ENCODE measurements at regions not wholly inside any gene's neighbourhood (a gene's known extent, or its start where the extent isn't known, plus 50 kb on each side); places are given as distances from the start of the nearest gene placed in this dataset.

DNA sequence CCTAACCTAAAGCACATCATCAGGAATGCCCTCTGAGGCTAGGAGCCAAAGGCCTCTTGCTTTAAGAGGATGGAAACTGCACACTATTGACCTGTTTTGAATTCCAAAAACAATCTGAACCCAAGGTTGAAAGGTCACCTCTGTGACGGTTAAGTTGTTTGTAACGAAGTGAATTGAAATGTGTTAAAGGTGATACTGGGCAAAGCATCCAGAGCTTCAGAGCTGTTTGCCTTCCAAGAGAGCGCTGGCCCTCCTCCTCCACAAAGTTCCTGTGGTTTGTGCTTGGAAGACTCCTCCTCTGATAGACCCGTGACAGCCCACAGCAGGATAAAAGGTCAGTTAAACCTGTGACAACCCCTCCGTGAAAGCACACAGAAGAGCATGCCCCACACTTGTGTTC is 133.7 kb upstream of the CTTNBP2 start:
- no peak for TF ChIP-seq POLR2A (IDR thresholded peaks at IDR 0.05)
- TF ChIP-seq, protein P1, sequence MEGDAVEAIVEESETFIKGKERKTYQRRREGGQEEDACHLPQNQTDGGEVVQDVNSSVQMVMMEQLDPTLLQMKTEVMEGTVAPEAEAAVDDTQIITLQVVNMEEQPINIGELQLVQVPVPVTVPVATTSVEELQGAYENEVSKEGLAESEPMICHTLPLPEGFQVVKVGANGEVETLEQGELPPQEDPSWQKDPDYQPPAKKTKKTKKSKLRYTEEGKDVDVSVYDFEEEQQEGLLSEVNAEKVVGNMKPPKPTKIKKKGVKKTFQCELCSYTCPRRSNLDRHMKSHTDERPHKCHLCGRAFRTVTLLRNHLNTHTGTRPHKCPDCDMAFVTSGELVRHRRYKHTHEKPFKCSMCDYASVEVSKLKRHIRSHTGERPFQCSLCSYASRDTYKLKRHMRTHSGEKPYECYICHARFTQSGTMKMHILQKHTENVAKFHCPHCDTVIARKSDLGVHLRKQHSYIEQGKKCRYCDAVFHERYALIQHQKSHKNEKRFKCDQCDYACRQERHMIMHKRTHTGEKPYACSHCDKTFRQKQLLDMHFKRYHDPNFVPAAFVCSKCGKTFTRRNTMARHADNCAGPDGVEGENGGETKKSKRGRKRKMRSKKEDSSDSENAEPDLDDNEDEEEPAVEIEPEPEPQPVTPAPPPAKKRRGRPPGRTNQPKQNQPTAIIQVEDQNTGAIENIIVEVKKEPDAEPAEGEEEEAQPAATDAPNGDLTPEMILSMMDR (IDR thresholded peaks at IDR 0.05), result no peak
- no peaks in the 10 kb centered on the region for H3K27me3 ChIP-seq
- WGBS, 4 donors, result 40 to 61% (median 55%) methylated on average over 5 of the region's 5 CpGs
- no peak overlapping the region for H3K4me3 ChIP-seq
- H3K9me3 ChIP-seq (replicated peaks in 1 of 3), result no peaks in the 10 kb centered on the region
- no peaks in the 10 kb centered on the region for H3K36me3 ChIP-seq (replicated peaks in 1 of 2)
- H3K27ac ChIP-seq, result no peak overlapping the region
- H3K4me1 ChIP-seq (replicated peaks in 1 of 2), result no peaks in the 10 kb centered on the region
- DNase-seq, result no peak
- intact Hi-C loops (cut with DNase I), result no loop called here

DNA sequence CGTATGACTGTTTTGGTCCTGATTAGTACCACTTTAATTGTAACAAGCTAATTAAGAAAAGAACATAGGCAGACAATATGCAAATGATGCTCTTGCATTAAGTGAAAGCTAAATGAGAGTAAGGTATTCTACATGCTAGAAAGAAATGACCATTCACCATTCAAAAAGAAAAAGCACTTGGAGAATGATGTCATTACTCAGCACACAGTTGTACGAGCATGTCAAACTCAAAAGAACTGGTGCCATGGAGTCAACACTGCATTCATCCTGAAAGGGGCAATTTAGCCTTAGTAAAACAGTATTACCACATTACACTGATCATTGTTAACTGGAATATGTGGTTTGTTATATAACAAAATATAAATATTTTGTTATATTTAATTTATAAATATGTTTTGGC is 136.2 kb upstream of the CTTNBP2 start:
- Histone ChIP-seq H3K4me1 (replicated peaks in 1 of 2) (no peaks in the 10 kb centered on the region), H3K36me3 (replicated peaks in 1 of 2) (no peaks in the 10 kb centered on the region), H3K9me3 (replicated peaks in 1 of 3) (no peaks in the 10 kb centered on the region), H3K27ac (no peak overlapping the region), H3K27me3 (no peaks in the 10 kb centered on the region), H3K4me3 (no peak overlapping the region)
- no peak for DNase-seq
- WGBS, 4 donors, result 85 to 89% (median 87%) methylated on average over 2 of the region's 2 CpGs
- no peak for TF ChIP-seq POLR2A (IDR thresholded peaks at IDR 0.05)
- TF ChIP-seq, protein P1 (IDR thresholded peaks at IDR 0.05), result no peak
- intact Hi-C loops (cut with DNase I), result no loop called here

DNA sequence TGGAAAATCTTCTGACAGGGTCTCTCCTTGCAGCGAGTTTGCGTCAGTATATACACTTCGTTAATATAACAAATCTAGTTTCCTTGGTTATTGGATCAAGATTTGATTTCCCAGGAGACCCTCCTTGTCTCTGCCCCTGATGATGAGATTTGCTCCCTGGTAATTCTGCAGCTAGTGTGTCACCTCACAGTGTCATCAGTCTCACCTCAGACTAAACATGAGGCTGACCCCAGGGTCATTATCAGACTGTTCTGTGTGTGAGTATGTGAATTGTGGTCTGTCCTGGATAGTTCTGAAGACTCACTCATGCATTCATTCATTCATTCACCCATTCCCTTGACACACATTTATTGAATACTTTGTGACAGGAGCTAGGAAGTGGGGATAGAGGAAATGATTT is 138.4 kb upstream of the CTTNBP2 start:
- H3K36me3 ChIP-seq (replicated peaks in 1 of 2), result no peaks in the 10 kb centered on the region
- H3K27ac ChIP-seq, result no peak overlapping the region
- WGBS, 4 donors, result 72 to 89% (median 80%) methylated on average over 3 of the region's 3 CpGs
- intact Hi-C loops (cut with DNase I), result no loop called here
- no peaks in the 10 kb centered on the region for H3K9me3 ChIP-seq (replicated peaks in 1 of 3)
- H3K4me1 ChIP-seq (replicated peaks in 1 of 2), result no peaks in the 10 kb centered on the region
- H3K27me3 ChIP-seq, result no peaks in the 10 kb centered on the region
- H3K4me3 ChIP-seq, result no peak overlapping the region
- no peak for DNase-seq
- TF ChIP-seq, protein P1 (IDR thresholded peaks at IDR 0.05), result no peak
- TF ChIP-seq POLR2A (IDR thresholded peaks at IDR 0.05), result no peak

GRCh38 chr7:118013252-118014010 is 140.2 kb upstream of the CTTNBP2 start:
- 84 to 98% (median 91%) methylated on average over 2 of the region's 2 CpGs for WGBS, 4 donors
- Histone ChIP-seq H3K9me3 (replicated peaks in 1 of 3) (no peaks in the 10 kb centered on the region), H3K4me1 (replicated peaks in 1 of 2) (no peaks in the 10 kb centered on the region), H3K36me3 (replicated peaks in 1 of 2) (no peaks in the 10 kb centered on the region), H3K27me3 (no peaks in the 10 kb centered on the region), H3K27ac (no peak overlapping the region), H3K4me3 (no peak overlapping the region)
- no peak for TF ChIP-seq POLR2A (IDR thresholded peaks at IDR 0.05)
- TF ChIP-seq, protein P1 (IDR thresholded peaks at IDR 0.05), result no peak
- DNase-seq, result no peak
- intact Hi-C loops (cut with DNase I), result no loop called here

Data from adrenal gland (tissue), 9 donors.